K562 (cell line): ENCODE measurements at regions not wholly inside any gene's neighbourhood (a gene's known extent, or its start where the extent isn't known, plus 50 kb on each side); places are given as distances from the start of the nearest gene placed in this dataset.

Experiments used
- ARID1B ChIP-seq: fragments of 450-650 bp; IDR thresholded peaks from 2 replicates; pipeline ENCODE4 v1.6.1; 2016; ENCODE audit warnings: antibody characterized with exemption, mild to moderate bottlenecking, inconsistent platforms
- ATF4 ChIP-seq: fragments of 450-650 bp; formaldehyde crosslinking; IDR thresholded peaks from 2 replicates; pipeline ENCODE4 v1.4.0; 2022; ENCODE audit warnings: mild to moderate bottlenecking, moderate library complexity
- BACH1 ChIP-seq: fragments of 200-800 bp; sonication (Bioruptor generic); IDR thresholded peaks from 2 replicates; pipeline ENCODE4 v1.6.1; 2016; ENCODE audit warnings: missing genetic modification characterization, missing compliant biosample characterization
- BRD9 ChIP-seq: fragments of 450-650 bp; IDR thresholded peaks from 2 replicates; pipeline ENCODE4 v1.6.1; 2018; ENCODE audit warnings: low read depth; ENCODE audit not compliant: partially characterized antibody
- CLOCK ChIP-seq: fragments of 250-450 bp; sonication (Bioruptor Pico); IDR thresholded peaks from 2 replicates; pipeline ENCODE4 v1.4.0; 2020; ENCODE audit warnings: mild to moderate bottlenecking, moderate library complexity, borderline replicate concordance
- DACH1 ChIP-seq: fragments of 450-650 bp; IDR thresholded peaks from 2 replicates; pipeline ENCODE4 v1.6.1; 2018; ENCODE audit not compliant: partially characterized antibody
- ETV1 ChIP-seq: fragments of 450-650 bp; conservative IDR thresholded peaks from 2 replicates; pipeline ENCODE4 v1.6.1; 2016; ENCODE audit warnings: missing genetic modification characterization, control low read depth, low read depth, missing compliant biosample characterization
- FOXJ3 ChIP-seq: sonication (generic); formaldehyde crosslinking; IDR thresholded peaks from 2 replicates; pipeline ENCODE4 v1.4.0; 2020; ENCODE audit warnings: mild to moderate bottlenecking, missing genetic modification reagents
- HLTF ChIP-seq: fragments of 450-650 bp; IDR thresholded peaks from 2 replicates; pipeline ENCODE4 v1.6.1; 2016
- MAFK ChIP-seq: IDR thresholded peaks from 2 replicates; pipeline ENCODE4 v1.6.1; 2011; ENCODE audit warnings: low read length, improper control_type of control experiment
- MNT ChIP-seq, 2 experiments: fragments of 450-650 bp; conservative IDR thresholded peaks; 2 replicates each; pipeline ENCODE4 v1.6.1; 2017; ENCODE audit warnings: mild to moderate bottlenecking in 2 of 2, moderate library complexity in 2 of 2
- MTA1 ChIP-seq: fragments of 450-650 bp; IDR thresholded peaks from 2 replicates; pipeline ENCODE4 v1.6.1; 2017; ENCODE audit warnings: borderline replicate concordance
- NR2C2 ChIP-seq, 2 experiments: fragments of 200-800 bp in 1 of 2; sonication (Bioruptor generic) in 1 of 2; sonication (generic) in 1 of 2; formaldehyde crosslinking in 1 of 2; IDR thresholded peaks; 2 replicates each; pipeline versions ENCODE4 v1.6.1 to v1.8.0; 2016 to 2022; ENCODE audit warnings: mild to moderate bottlenecking in 1 of 2, missing compliant biosample characterization in 1 of 2, missing genetic modification characterization in 1 of 2, missing genetic modification reagents in 1 of 2
- POLR2A ChIP-seq: fragments of 450-650 bp; conservative IDR thresholded peaks from 2 replicates; pipeline ENCODE4 v1.6.1; 2016
- RBFOX2 ChIP-seq: fragments of 200-400 bp; formaldehyde crosslinking; IDR thresholded peaks from 2 replicates; pipeline ENCODE4 v1.6.1; 2017; ENCODE audit warnings: low read depth, mild to moderate bottlenecking, low read length, moderate library complexity
- SMAD1 ChIP-seq: fragments of 150-350 bp; IDR thresholded peaks from 2 replicates; pipeline ENCODE4 v1.6.1; 2014; ENCODE audit warnings: low read length, low read depth; ENCODE audit not compliant: partially characterized antibody
- SMAD4 ChIP-seq: fragments of 250-450 bp; sonication (Bioruptor Pico); conservative IDR thresholded peaks from 2 replicates; pipeline ENCODE4 v1.8.0; 2021; ENCODE audit warnings: inconsistent platforms, mild to moderate bottlenecking, moderate library complexity
- TEAD4 ChIP-seq, 2 experiments: sonication (generic) in 1 of 2; formaldehyde crosslinking in 1 of 2; IDR thresholded peaks; 2 replicates each; pipeline versions ENCODE4 v1.6.1 to v1.8.0; 2012 to 2022; ENCODE audit warnings: borderline replicate concordance in 1 of 2, inconsistent platforms in 1 of 2, low read length in 1 of 2, mild to moderate bottlenecking in 1 of 2, missing genetic modification reagents in 1 of 2
- ZBTB5 ChIP-seq: fragments of 450-650 bp; IDR thresholded peaks from 2 replicates; pipeline ENCODE4 v1.6.1; 2017; ENCODE audit warnings: antibody characterized with exemption
- ZFPM2 ChIP-seq: fragments of 250-450 bp; sonication (Bioruptor Pico); IDR thresholded peaks from 2 replicates; pipeline ENCODE4 v1.5.1; 2022; ENCODE audit warnings: mild to moderate bottlenecking
- ZSCAN32 ChIP-seq: fragments of 450-650 bp; formaldehyde crosslinking; IDR thresholded peaks from 2 replicates; pipeline ENCODE4 v1.4.0; 2020; ENCODE audit warnings: mild to moderate bottlenecking, moderate library complexity

GRCh38 chr3:14289590-14290461, 111.2 kb downstream of the LSM3 start (continued):
- TF ChIP-seq ATF4 (no peak), POLR2A (no peak), BACH1 (tag) (no peak), MNT (conservative IDR thresholded peaks at IDR 0.05) (no peak), ETV1 (tag) (no peak), SMAD4 (CRISPR knock-in tag) (no peak), NR2C2 (CRISPR knock-in tag; IDR thresholded peaks at IDR 0.05) (no peak), NR2C2 (tag; IDR thresholded peaks at IDR 0.05) (0 out of 2 replicates have a peak, but pooled peaks have one; percentile 26), MAFK (peak; percentile 54; the same call in 1 of the 2 replicates), ARID1B (peak; percentile 67; the same call in 1 of the 2 replicates), ZBTB5 (no peak), FOXJ3 (CRISPR knock-in tag) (no peak), HLTF (no peak), RBFOX2 (0 out of 2 replicates have a peak, but pooled peaks have one; percentile 23), MTA1 (no peak), DACH1 (peak; percentile 17), ZSCAN32 (CRISPR knock-in tag) (no peak), ZFPM2 (no peak), SMAD1 (no peak), TEAD4 (IDR thresholded peaks at IDR 0.05; ENCODE audit: low read length) (0 out of 2 replicates have a peak, but pooled peaks have one; percentile 19), TEAD4 (CRISPR knock-in tag; IDR thresholded peaks at IDR 0.05; ENCODE audit: borderline replicate concordance) (no peak), CLOCK (CRISPR knock-in tag) (no peak), BRD9 (peak; percentile 28)
